ENCODE measurements at regions not wholly inside any gene's neighbourhood (a gene's known extent, or its start where the extent isn't known, plus 50 kb on each side); places are given as distances from the start of the nearest gene placed in this dataset.
A peak's percentile ranks its signal among the peaks of the same experiment; 100 is the strongest.

DNA sequence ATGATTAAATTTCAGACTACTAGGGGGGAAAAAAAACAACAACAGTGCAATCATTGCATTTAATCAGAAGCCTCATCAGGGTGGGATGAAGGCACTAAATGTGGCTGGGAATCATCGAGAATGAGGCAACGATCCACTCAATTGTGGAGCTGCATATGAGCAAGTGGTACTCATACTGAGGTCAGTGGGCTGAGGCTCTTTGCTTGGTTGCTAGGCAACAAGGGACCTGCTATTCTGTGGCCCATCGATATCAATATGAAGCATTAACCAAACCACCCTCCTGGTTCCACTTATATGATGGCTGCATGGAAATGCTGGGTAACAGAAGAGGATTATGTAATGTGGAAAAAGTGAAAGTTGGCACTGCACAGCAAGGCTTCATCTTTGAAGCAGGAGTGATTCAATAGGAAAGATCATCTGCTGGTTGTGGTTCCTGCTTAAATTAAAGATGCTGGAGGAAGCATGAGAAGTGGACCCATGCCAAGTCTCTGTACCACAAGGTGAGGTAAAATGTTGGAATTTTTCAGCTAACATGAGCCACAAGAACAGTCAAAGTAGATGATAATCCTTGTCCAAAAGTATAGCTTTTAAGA, 159.8 kb upstream of the HMHB1 start:
- peak; percentile 21 to 51 for ATAC-seq
- Mint-ChIP-seq H3K4me3 (no peak overlapping the region), H3K4me1 (ENCODE audit: low read depth) (peaks cover 8% of the 10 kb centered on the region), H3K9me3 (no peaks in the 10 kb centered on the region), H3K27me3 (ENCODE audit: low read depth) (peaks cover 1% of the 10 kb centered on the region), H3K36me3 (ENCODE audit: insufficient read depth) (no peaks in the 10 kb centered on the region)
- no peak for DNase-seq

DNA sequence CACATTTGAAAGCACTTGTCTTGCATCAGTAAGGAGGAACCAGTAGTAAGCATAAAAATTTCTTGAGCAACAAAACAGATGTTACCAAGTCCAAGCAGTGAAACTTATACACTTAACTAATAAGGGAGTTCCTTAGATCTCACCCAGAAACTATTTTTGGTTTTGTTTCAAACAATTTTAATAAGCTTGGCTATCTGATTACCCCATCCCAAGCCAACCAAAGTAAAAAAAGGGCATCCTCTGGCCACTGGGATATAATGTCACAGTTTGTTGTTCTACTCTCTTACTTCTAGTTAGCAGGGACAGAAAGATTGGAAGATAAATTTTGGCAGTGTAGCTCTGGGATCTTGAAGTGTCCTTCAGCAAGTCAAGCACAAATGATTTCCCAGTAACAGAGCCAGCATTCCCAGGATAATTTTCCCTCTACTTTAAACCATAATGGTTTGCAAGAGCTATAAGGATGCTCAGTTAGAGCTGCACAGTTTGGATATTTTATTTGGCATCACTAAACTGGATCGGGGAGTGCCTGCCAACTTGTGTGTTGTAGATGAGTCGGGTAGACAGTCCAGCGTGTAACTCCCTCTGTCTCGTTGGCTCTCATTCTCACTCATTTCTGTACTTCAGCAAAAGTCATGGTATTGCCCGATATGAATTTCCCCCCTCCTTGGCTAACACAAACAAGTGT, 161.9 kb upstream of the HMHB1 start:
- H3K36me3 Mint-ChIP-seq (ENCODE audit: insufficient read depth) = no peaks in the 10 kb centered on the region
- no peak overlapping the region for H3K4me3 Mint-ChIP-seq
- DNase-seq (no peak), ATAC-seq (no peak)
- H3K9me3 Mint-ChIP-seq = no peaks in the 10 kb centered on the region
- no peaks in the 10 kb centered on the region for H3K27me3 Mint-ChIP-seq (ENCODE audit: low read depth)
- H3K4me1 Mint-ChIP-seq (ENCODE audit: low read depth) = peaks cover 8% of the 10 kb centered on the region

DNA sequence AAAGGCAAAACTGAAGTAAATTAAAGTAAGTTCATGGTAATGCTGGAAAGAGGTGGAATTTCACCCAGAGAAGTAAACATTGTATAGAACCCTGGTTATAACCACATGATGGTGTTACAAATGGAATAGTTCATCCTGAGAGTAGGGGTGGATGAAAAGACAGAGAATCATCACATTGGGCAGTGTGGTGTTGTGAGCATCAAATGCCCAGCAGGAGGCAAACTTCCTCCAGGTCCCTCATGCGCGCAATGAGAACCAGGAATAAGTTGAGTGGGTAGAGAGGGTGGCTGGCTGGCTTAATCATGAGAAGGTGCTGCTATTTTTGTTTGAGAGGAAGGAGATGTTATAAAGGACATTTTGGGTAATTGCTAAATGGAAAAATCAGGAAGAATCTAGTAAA, 163.3 kb upstream of the HMHB1 start:
- no peak for ATAC-seq
- no peaks in the 10 kb centered on the region for H3K9me3 Mint-ChIP-seq
- H3K4me3 Mint-ChIP-seq = no peak overlapping the region
- H3K4me1 Mint-ChIP-seq (ENCODE audit: low read depth) = peaks cover 8% of the 10 kb centered on the region
- H3K27me3 Mint-ChIP-seq (ENCODE audit: low read depth) = no peaks in the 10 kb centered on the region
- no peak for DNase-seq
- no peaks in the 10 kb centered on the region for H3K36me3 Mint-ChIP-seq (ENCODE audit: insufficient read depth)

DNA sequence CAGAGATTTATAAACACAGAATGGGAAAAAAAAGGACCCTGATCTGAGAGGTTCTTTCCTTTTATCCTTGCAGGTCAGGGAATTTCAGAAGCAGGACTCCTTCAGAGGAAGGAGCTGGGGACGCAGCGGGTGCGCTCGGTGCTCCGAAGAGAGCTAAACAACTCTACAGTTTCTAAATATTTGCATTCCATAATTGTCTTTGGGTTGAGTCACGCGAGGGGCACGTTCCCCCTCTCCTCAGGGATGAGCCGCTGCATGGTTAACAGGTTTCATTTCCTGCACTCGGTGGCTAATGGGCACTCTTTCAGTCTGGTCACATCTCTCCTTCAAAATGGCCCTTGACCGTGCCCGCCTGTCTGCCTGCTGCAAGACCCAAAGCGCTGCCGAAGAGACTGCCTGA, 165.0 kb upstream of the HMHB1 start:
- peaks cover 3% of the 10 kb centered on the region for H3K4me1 Mint-ChIP-seq (ENCODE audit: low read depth)
- ATAC-seq (no peak), DNase-seq (no peak)
- H3K36me3 Mint-ChIP-seq (ENCODE audit: insufficient read depth) = no peaks in the 10 kb centered on the region
- no peak overlapping the region for H3K4me3 Mint-ChIP-seq
- no peaks in the 10 kb centered on the region for H3K9me3 Mint-ChIP-seq
- no peaks in the 10 kb centered on the region for H3K27me3 Mint-ChIP-seq (ENCODE audit: low read depth)

DNA sequence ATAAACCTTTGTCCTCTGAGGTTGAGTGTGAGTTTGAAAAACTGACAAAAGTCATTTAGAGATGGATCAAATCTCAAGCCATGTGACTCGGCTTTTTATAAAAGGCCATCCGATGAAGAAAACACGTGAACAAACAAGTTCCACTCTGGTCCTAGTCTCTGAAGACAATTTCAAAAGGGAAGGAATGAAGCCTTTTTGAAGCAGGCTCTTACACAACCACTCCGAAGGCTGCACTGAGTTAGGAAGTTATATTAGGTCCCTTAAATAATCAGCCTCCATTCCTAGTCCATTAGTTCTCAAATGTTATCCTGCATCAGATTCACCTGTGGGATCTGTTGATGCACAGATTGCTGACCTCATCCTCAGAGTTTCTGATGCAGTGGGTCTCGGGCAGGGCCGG, 166.6 kb upstream of the HMHB1 start:
- Mint-ChIP-seq H3K36me3 (ENCODE audit: insufficient read depth) (no peaks in the 10 kb centered on the region), H3K9me3 (no peaks in the 10 kb centered on the region), H3K4me1 (ENCODE audit: low read depth) (no peaks in the 10 kb centered on the region), H3K4me3 (no peak overlapping the region), H3K27me3 (ENCODE audit: low read depth) (no peaks in the 10 kb centered on the region)
- no peak for DNase-seq
- ATAC-seq = no peak

DNA sequence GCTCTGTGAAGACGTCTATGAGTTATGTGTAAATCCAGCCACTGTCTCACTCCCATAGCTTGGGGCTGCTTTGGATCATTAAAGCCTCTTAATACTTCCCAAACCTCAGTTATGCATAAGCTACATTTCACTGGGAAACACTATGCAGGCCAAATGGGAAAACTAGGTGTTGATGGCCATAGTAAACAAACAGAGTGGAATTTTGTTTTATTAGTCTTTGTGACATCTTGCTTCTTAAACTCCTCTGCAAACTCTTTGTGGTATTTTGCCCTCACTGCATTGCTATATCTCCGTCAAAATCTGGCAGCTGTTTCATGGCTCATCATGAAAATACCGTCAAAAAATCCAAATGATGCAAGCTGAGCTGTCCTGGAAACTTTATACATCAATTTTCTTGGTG, 167.2 kb upstream of the HMHB1 start:
- H3K27me3 Mint-ChIP-seq (ENCODE audit: low read depth) = no peaks in the 10 kb centered on the region
- DNase-seq = no peak
- no peak overlapping the region for H3K4me3 Mint-ChIP-seq
- no peaks in the 10 kb centered on the region for H3K9me3 Mint-ChIP-seq
- H3K4me1 Mint-ChIP-seq (ENCODE audit: low read depth) = no peaks in the 10 kb centered on the region
- H3K36me3 Mint-ChIP-seq (ENCODE audit: insufficient read depth) = no peaks in the 10 kb centered on the region
- ATAC-seq = no peak

DNA sequence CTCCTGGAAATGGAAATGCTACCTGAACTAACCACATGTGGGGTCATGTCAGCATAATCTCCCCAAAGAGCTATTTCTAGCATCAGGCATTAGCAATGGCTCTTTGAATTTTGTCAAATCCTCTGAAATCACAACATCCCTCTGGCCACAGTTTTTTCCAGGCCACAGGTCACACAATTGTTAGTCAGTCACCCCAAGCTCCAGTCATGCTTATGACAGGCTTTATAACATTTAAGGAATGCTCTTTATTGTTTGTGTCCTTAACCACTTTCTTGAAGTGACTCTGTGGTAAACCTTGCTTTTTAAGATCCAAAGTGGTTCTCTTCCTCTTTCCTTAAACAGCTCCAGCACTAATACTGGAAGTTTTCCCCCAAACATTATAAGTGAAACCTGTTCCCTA, 169.2 kb upstream of the HMHB1 start:
- DNase-seq (no peak), ATAC-seq (no peak)
- H3K27me3 Mint-ChIP-seq (ENCODE audit: low read depth) = no peaks in the 10 kb centered on the region
- H3K36me3 Mint-ChIP-seq (ENCODE audit: insufficient read depth) = no peaks in the 10 kb centered on the region
- H3K4me3 Mint-ChIP-seq = no peak overlapping the region
- H3K9me3 Mint-ChIP-seq = no peaks in the 10 kb centered on the region
- no peaks in the 10 kb centered on the region for H3K4me1 Mint-ChIP-seq (ENCODE audit: low read depth)

DNA sequence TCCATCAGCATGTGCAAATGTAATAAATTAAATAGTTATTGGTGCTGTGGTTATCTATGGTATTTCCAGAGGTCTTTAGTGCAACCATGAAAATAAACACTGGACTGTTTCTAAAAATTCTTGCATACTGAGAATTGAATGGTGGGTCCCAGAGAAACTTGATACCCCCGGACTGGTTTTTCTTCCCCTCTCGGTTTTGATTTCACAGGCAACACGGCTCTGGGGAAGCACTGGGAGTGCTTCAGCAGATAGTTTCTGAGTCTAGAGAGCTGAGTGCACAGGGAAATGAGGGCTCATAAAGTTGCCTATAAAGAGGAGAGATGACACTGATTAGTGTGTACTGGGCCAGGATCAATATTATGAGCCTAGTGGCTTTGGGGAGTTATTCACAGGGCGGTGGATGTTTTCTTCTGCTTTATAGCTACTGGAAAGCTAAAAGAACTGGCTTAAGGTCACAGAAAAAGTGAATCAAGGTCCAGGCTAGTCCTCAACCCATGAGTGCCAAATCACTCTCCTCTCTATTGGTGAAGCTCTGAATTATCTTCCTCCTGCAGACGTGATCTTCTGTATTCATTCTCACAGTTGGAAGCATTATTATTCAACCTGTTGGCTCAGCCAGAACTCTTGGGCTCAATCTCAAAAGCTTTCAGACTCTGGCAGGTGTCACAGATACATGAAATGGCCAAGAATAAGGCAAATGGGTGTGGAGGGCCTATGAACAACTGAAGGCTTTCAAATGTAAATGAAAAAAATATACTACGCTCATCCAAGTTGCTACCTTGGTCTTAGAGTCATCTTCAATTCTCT, 170.2 kb upstream of the HMHB1 start:
- no peak overlapping the region for H3K4me3 Mint-ChIP-seq
- no peaks in the 10 kb centered on the region for H3K27me3 Mint-ChIP-seq (ENCODE audit: low read depth)
- H3K4me1 Mint-ChIP-seq (ENCODE audit: low read depth) = no peaks in the 10 kb centered on the region
- no peaks in the 10 kb centered on the region for H3K9me3 Mint-ChIP-seq
- DNase-seq (no peak), ATAC-seq (no peak)
- no peaks in the 10 kb centered on the region for H3K36me3 Mint-ChIP-seq (ENCODE audit: insufficient read depth)

DNA sequence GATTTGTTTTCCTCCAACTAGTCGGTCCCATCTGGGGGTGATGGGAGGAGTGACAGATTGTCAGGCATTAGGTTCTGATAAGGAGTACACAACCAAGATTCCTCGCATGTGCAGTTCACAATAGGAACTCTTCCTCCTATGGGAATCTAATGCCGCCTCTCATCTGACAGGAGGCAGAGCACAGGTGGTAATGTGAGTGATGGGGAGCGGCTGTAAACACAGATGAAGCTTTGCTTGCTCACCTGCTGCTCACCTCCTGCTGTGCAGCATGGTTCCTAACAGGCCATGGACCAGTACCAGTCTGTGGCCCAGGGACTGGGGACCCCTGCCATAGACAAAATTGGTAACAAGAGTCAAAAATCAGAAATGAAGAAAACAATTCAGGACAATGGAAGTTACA, 173.3 kb upstream of the HMHB1 start:
- H3K9me3 Mint-ChIP-seq = no peaks in the 10 kb centered on the region
- no peak for ATAC-seq
- no peak for DNase-seq
- no peaks in the 10 kb centered on the region for H3K27me3 Mint-ChIP-seq (ENCODE audit: low read depth)
- H3K4me1 Mint-ChIP-seq (ENCODE audit: low read depth) = no peaks in the 10 kb centered on the region
- H3K4me3 Mint-ChIP-seq = no peak overlapping the region
- H3K36me3 Mint-ChIP-seq (ENCODE audit: insufficient read depth) = no peaks in the 10 kb centered on the region

DNA sequence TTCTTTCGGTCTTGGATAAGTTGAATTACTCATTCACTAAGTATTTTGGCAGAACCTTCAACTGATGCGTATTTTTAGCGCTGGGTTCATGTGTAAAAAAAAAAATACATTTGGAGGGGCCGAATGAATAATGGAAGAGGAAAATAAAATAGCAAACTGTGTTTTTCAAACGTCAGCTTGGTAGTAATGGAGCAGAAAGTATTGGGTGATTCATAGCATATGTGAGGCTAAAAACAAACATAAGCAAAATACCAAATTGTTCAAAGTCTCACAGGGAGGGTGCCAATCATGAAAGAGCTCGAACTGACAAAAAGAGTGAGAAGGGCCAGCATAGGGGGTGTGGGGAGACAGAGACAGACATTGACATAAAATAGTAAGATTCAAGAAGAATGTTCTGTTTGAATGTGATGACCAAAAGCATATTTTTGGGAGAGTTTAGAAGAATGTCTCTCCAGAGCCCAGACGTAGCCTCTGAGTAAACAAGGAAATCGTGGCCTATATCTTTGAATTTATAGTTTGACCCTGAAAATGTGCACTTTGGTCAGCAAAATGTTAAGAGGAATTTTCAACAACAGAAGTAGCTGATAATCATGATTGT, 174.9 kb upstream of the HMHB1 start:
- no peak for DNase-seq
- H3K4me1 Mint-ChIP-seq (ENCODE audit: low read depth) = no peaks in the 10 kb centered on the region
- no peaks in the 10 kb centered on the region for H3K36me3 Mint-ChIP-seq (ENCODE audit: insufficient read depth)
- no peak overlapping the region for H3K4me3 Mint-ChIP-seq
- no peaks in the 10 kb centered on the region for H3K27me3 Mint-ChIP-seq (ENCODE audit: low read depth)
- no peak for ATAC-seq
- no peaks in the 10 kb centered on the region for H3K9me3 Mint-ChIP-seq

DNA sequence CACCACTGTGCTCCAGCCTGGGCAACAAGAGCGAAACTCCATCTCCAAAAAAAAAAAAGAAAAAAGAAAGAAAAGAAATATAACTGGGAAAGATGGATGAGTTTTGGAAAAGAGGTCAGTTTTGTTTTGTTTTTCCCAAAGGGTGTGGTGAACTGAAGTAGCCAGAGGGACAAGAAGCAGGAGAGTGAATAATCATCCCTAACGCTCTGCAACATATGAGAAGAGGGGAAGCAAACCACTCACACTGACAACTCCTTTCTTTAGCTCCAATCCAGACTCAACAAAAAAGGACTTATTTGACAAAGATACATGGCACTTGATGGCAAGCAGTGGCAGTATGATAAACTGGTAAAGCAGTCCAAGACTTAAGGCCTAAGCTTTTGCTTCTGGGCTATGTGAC, 176.1 kb upstream of the HMHB1 start:
- no peak for ATAC-seq
- Mint-ChIP-seq H3K4me3 (no peak overlapping the region), H3K36me3 (ENCODE audit: insufficient read depth) (no peaks in the 10 kb centered on the region), H3K9me3 (no peaks in the 10 kb centered on the region), H3K27me3 (ENCODE audit: low read depth) (no peaks in the 10 kb centered on the region), H3K4me1 (ENCODE audit: low read depth) (no peaks in the 10 kb centered on the region)
- no peak for DNase-seq

DNA sequence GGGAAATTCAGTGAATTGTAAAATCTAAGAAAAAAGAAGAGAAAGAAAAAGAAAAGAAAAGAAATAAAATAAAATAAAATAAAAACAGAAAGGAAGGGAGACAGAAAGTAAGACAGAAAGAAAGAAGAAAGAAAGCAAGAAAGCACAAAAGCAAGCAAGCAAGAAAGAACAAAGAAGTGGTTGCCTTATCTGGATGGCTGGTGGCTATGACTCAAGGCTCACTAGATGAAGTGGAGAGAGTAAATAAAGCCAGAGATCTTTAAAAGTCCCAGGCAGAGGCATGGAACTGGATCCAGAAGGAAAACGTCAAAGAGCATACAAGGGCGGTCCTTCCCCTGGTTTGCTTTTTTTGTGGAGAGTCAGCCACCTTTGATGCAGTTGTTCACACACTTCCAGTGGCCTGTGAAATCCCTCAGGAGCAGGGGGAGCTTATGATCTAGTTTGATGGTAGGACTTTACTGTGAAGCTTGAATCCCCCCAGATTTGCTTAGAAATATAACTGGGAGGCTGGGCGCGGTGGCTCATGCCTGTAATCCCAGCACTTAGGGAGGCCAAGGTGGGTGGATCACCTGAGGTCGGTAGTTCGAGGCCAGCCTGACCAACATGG, 176.7 kb upstream of the HMHB1 start:
- DNase-seq (no peak), ATAC-seq (no peak)
- Mint-ChIP-seq H3K4me3 (no peak overlapping the region), H3K27me3 (ENCODE audit: low read depth) (no peaks in the 10 kb centered on the region), H3K36me3 (ENCODE audit: insufficient read depth) (no peaks in the 10 kb centered on the region), H3K4me1 (ENCODE audit: low read depth) (no peaks in the 10 kb centered on the region), H3K9me3 (no peaks in the 10 kb centered on the region)

DNA sequence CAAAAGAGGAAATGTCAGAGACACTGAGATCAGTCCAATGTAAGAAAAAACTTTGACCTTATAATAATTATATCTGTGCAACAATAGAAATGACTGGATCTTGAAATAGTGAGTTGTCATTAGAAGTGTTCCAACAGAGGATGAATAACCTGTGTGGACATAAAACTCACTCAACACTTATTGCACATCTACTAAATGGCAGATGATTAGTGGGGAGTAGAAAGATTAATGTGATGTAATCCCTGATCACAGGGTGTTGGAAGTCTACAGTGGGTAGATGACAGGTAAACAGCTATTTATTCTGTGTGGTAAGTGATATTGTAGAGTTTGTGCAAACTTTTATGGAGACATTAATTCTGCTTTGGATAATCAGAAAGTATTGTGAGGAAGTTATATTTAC, 177.3 kb upstream of the HMHB1 start:
- no peak for ATAC-seq
- Mint-ChIP-seq H3K27me3 (ENCODE audit: low read depth) (no peaks in the 10 kb centered on the region), H3K36me3 (ENCODE audit: insufficient read depth) (no peaks in the 10 kb centered on the region), H3K9me3 (no peaks in the 10 kb centered on the region), H3K4me1 (ENCODE audit: low read depth) (no peaks in the 10 kb centered on the region), H3K4me3 (no peak overlapping the region)
- DNase-seq = no peak

DNA sequence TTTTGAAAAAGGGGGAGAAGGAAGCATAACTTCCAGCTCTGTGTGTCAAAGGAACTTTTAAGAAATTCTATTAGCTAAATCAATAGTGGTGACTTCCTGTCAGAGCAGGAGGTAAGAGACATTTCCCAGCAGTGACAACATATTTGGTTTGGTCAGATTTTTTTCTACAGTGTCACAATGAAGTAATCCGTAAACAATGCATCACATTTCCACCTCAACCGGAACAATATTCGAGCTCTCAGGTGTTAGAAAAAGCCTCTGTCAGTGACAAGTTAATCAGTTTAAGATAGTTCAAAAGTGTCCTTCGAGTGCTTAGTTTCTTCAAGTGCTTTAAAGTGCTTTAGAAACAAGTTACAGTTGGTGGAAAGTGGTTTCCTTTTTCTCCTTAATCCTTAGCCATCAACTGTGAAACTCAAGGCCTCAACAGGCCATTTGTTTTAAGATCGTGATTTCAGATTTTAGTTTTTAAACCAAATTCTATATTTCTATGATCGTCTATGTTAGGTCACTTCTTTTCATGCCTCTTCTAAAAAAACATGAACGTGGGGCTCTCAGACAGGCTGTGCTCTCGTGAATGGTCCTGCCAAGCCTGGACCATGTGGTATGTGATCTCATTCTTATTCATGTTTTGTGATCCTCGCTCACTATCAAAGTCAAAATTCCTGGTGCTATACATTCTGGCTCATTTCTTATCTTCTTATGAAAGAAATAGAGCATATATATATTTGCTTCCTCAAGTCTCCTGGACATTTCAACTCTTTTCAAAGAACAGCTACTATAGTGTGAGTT, 181.9 kb upstream of the HMHB1 start:
- H3K9me3 Mint-ChIP-seq = peaks cover 5% of the 10 kb centered on the region
- H3K27me3 Mint-ChIP-seq (ENCODE audit: low read depth) = no peaks in the 10 kb centered on the region
- ATAC-seq (no peak), DNase-seq (no peak)
- no peak overlapping the region for H3K4me3 Mint-ChIP-seq
- no peaks in the 10 kb centered on the region for H3K36me3 Mint-ChIP-seq (ENCODE audit: insufficient read depth)
- no peaks in the 10 kb centered on the region for H3K4me1 Mint-ChIP-seq (ENCODE audit: low read depth)
